Thoracic aorta (tissue), 2 donors: ENCODE measurements at regions not wholly inside any gene's neighbourhood (a gene's known extent, or its start where the extent isn't known, plus 50 kb on each side); places are given as distances from the start of the nearest gene placed in this dataset.

Experiments
- ATAC-seq: fragments of 150-250 bp; one replicate; pipeline ENCODE4 v1.8.0; 2017; ENCODE audit warnings: low read depth; ENCODE audit not compliant: insufficient number of reproducible peaks, low FRiP score
- DNase-seq: peaks from one replicate; pipeline ENCODE4 v3.0.0-alpha.2; 2020; ENCODE audit warnings: low spot score
- H3K27ac ChIP-seq, 2 donors: fragments of 200-600 bp; sonication (generic); 1 replicate in 1 of 2; 2 replicates in 1 of 2; pipeline ENCODE4 v1.5.1; 2016; ENCODE audit warnings: mild to moderate bottlenecking in 2 of 2, moderate library complexity in 2 of 2
- H3K27me3 ChIP-seq: fragments of 200-600 bp; sonication (generic); replicated peaks from 2 replicates; pipeline ENCODE4 v1.6.0; 2016; ENCODE audit warnings: mild to moderate bottlenecking; ENCODE audit not compliant: insufficient read depth
- H3K36me3 ChIP-seq: fragments of 200-600 bp; sonication (generic); one replicate; pipeline ENCODE4 v1.5.1; 2016
- H3K4me1 ChIP-seq, 2 donors: fragments of 200-600 bp; sonication (generic); 1 replicate in 1 of 2; 2 replicates in 1 of 2; pipeline versions ENCODE4 v1.5.1 to v1.6.0; 2016; ENCODE audit warnings: low read depth in 2 of 2, mild to moderate bottlenecking in 1 of 2; ENCODE audit not compliant: control insufficient read depth in 1 of 2
- H3K4me3 ChIP-seq: fragments of 200-600 bp; sonication (generic); 2 replicates; pipeline ENCODE4 v1.5.1; 2016; ENCODE audit warnings: mild to moderate bottlenecking
- H3K9me3 ChIP-seq: fragments of 200-600 bp; sonication (generic); 2 replicates; pipeline ENCODE4 v1.5.1; 2016
- TF ChIP-seq, protein P1 (sequence below): fragments of 200-600 bp; sonication (generic); IDR thresholded peaks from one replicate; pipeline ENCODE4 v1.5.1; 2019; ENCODE audit warnings: antibody characterized with exemption

DNA sequence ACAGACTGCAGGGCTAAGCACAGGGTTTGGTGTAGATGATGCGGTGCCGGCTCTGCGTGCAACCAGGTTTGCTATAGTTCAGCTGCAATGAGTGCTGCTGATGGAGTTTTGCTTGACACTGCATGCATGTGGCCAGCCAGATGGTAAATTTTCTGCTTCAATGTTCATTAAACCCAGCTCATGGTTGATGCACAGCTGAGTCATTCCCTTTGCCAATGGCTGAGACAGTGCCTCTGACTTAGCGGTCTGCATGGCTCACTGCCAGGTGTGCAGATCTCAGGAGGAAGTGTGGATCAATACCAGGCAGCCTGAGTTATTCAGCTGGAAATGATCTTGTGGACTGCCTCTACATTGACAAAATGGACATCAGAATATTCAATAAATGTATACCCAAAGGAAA is 172.7 kb upstream of the ZP4 start:
- Histone ChIP-seq H3K27me3 (no peaks in the 10 kb centered on the region), H3K9me3 (no peaks in the 10 kb centered on the region), H3K36me3 (no peaks in the 10 kb centered on the region), H3K4me3 (no peak overlapping the region), H3K4me1 (no peaks in the 10 kb centered on the region), H3K27ac (no peak overlapping the region)
- DNase-seq: no peak
- ATAC-seq: no peak
- TF ChIP-seq, protein P1, sequence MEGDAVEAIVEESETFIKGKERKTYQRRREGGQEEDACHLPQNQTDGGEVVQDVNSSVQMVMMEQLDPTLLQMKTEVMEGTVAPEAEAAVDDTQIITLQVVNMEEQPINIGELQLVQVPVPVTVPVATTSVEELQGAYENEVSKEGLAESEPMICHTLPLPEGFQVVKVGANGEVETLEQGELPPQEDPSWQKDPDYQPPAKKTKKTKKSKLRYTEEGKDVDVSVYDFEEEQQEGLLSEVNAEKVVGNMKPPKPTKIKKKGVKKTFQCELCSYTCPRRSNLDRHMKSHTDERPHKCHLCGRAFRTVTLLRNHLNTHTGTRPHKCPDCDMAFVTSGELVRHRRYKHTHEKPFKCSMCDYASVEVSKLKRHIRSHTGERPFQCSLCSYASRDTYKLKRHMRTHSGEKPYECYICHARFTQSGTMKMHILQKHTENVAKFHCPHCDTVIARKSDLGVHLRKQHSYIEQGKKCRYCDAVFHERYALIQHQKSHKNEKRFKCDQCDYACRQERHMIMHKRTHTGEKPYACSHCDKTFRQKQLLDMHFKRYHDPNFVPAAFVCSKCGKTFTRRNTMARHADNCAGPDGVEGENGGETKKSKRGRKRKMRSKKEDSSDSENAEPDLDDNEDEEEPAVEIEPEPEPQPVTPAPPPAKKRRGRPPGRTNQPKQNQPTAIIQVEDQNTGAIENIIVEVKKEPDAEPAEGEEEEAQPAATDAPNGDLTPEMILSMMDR: no peak

DNA sequence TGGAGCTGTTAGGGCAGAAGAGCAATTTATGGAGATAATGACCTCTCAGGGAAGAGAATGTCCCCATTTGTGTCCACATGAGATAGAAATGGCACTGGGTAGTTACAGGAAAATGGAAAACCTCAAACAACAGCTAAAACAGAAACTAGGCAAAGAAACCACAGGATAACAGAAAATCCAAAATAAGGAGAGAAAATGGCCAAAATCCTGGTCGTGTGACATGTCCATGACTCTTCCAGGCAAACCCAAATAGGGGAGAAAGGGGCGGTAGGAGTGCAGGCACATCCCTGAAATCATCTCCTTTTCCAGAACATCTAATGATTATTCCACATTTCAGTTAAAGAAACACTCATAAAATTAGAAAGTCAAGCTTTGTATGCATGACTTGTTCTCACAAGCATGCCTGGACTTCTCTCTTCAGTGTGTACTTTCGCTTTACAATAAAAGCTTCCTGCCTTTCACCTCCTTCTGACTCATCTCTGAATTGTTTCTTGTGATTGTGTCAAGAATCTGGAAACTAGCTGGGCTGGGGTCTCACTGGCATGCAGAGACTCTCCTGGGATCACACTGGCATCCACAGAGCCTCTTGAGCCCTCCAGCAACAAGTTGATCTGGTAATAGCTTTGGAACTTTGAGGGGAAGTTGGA is 171.4 kb upstream of the ZP4 start:
- TF ChIP-seq, protein P1: no peak
- no peak overlapping the region for H3K4me3 ChIP-seq
- no peaks in the 10 kb centered on the region for H3K36me3 ChIP-seq
- no peaks in the 10 kb centered on the region for H3K9me3 ChIP-seq
- no peak overlapping the region for H3K27ac ChIP-seq
- DNase-seq (no peak), ATAC-seq (no peak)
- H3K4me1 ChIP-seq: no peaks in the 10 kb centered on the region
- H3K27me3 ChIP-seq: no peaks in the 10 kb centered on the region

DNA sequence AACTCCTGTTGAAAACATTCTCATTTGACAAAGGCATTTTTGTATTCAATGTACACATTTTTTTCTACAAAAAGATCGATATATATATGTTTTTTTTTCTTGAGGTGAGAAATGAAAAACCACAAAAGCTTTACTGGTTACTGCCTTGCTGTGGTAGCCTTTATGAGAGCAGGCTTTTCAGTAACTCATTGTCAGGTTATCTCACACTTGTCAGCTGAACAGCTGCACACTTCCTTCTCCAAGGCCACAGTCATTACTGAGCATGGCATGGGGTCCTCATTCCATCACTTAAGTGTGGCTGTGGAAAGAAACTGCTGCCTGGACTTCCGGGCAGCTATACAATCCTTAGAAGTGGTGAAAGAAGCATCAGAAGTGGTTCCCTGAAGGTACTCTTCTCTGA is 169.3 kb upstream of the ZP4 start:
- H3K36me3 ChIP-seq: no peaks in the 10 kb centered on the region
- H3K27ac ChIP-seq: no peak overlapping the region
- DNase-seq (no peak), ATAC-seq (no peak)
- TF ChIP-seq, protein P1: no peak
- no peaks in the 10 kb centered on the region for H3K4me1 ChIP-seq
- H3K27me3 ChIP-seq: no peaks in the 10 kb centered on the region
- no peaks in the 10 kb centered on the region for H3K9me3 ChIP-seq
- no peak overlapping the region for H3K4me3 ChIP-seq

DNA sequence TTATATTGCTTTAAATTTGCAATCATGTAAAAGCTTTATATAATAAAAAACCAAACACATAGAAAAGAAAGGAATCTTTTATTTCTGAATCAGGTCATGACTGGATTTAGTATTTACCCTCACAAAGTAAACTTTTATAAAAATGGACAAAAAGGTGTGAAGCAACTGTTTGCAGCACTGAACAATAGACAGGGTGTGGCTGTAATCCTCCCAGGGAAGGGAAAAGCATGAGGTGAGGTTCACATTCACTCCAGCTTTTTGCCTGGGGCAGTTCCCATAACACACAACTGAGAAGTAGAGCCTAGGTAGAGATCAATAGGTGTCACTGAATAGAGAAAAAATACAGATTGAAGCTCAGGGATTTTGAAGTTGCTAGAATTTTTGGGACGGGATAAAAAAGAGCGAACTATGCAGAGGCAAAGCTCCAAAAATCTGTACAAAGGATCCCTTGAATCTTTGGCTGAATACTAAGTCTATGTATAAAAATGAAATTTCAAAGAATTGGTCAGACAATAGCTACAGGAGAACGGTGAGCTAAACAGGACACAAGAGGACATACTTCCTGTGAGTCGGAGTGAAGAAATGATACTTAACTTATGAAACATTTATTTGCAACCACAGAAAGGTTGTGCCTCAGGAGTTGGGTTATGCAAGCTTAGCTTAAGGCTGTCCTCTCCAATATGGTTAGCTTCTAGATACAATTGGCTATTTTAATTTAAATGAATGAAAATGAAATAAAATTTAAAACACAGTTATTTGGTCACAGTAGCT is 162.0 kb upstream of the ZP4 start:
- TF ChIP-seq, protein P1: no peak
- no peaks in the 10 kb centered on the region for H3K36me3 ChIP-seq
- no peak for ATAC-seq
- H3K27me3 ChIP-seq: no peaks in the 10 kb centered on the region
- H3K9me3 ChIP-seq: no peaks in the 10 kb centered on the region
- no peak overlapping the region for H3K27ac ChIP-seq
- no peak for DNase-seq
- H3K4me1 ChIP-seq: no peaks in the 10 kb centered on the region
- H3K4me3 ChIP-seq: no peak overlapping the region

DNA sequence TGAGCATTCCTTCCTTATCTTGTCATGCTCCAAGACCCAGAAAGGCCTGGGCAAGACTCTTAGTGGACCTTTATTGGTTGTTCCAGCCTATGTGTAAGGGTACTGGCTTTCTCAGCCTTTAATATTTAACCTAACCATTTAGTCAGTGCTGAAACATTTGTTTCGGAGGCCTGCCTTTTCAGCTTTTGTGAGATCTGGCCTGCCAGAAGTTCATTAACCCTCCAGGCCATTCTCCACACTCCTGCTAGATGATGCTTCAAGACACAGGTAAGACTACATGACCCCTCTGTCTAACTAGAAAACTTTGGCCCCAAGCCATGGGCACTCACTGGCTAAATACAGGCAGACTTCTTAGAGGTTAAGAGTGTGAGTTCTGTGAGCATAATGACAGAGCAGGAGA is 138.4 kb upstream of the ZP4 start:
- H3K4me3 ChIP-seq: no peak overlapping the region

More for the DNA sequence above, 138.4 kb upstream of the ZP4 start:
- no peak for ATAC-seq
- no peaks in the 10 kb centered on the region for H3K27me3 ChIP-seq
- TF ChIP-seq, protein P1: no peak
- no peaks in the 10 kb centered on the region for H3K36me3 ChIP-seq
- H3K27ac ChIP-seq: no peak overlapping the region
- no peaks in the 10 kb centered on the region for H3K4me1 ChIP-seq
- DNase-seq: no peak
- peaks cover 3% of the 10 kb centered on the region for H3K9me3 ChIP-seq
